ENCODE measurements at regions not wholly inside any gene's neighbourhood (a gene's known extent, or its start where the extent isn't known, plus 50 kb on each side); places are given as distances from the start of the nearest gene placed in this dataset.

DNA sequence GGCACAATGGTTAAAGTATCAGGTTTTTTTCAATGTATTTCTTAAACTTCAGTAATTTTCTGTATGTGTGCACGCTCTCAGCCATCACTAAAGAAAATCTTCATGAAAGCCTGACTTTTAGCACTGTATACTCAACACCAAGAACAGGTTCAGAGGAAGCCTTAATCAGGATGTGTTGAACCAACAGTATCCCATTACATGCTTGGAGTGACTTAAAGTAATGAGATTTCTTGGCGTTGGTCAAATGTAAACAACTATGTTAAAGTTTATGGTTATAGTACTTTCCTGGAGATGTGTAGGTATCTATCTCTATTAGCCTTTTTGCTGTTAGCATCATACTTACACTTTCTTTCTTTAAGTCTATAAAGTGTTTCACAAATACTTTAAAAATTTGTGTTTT lies 335.0 kb downstream of the CCER1 start:
- TF ChIP-seq POLR2A (IDR thresholded peaks at IDR 0.05): no peak
- TF ChIP-seq, protein P1, sequence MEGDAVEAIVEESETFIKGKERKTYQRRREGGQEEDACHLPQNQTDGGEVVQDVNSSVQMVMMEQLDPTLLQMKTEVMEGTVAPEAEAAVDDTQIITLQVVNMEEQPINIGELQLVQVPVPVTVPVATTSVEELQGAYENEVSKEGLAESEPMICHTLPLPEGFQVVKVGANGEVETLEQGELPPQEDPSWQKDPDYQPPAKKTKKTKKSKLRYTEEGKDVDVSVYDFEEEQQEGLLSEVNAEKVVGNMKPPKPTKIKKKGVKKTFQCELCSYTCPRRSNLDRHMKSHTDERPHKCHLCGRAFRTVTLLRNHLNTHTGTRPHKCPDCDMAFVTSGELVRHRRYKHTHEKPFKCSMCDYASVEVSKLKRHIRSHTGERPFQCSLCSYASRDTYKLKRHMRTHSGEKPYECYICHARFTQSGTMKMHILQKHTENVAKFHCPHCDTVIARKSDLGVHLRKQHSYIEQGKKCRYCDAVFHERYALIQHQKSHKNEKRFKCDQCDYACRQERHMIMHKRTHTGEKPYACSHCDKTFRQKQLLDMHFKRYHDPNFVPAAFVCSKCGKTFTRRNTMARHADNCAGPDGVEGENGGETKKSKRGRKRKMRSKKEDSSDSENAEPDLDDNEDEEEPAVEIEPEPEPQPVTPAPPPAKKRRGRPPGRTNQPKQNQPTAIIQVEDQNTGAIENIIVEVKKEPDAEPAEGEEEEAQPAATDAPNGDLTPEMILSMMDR (IDR thresholded peaks at IDR 0.05): no peak
